Tibial nerve (tissue), 4 donors: ENCODE measurements at regions not wholly inside any gene's neighbourhood (a gene's known extent, or its start where the extent isn't known, plus 50 kb on each side); places are given as distances from the start of the nearest gene placed in this dataset.

Source experiments
- EP300 ChIP-seq, 2 donors: sonication (generic); formaldehyde crosslinking; IDR thresholded peaks; one replicate each; pipeline ENCODE4 v1.6.1; 2017; ENCODE audit warnings: antibody characterized with exemption in 2 of 2, mild to moderate bottlenecking in 1 of 2
- POLR2A ChIP-seq, 2 donors: fragments of 450-650 bp; IDR thresholded peaks; one replicate each; pipeline ENCODE4 v1.6.1; 2017; ENCODE audit warnings: antibody characterized with exemption in 2 of 2, mild to moderate bottlenecking in 2 of 2, moderate library complexity in 2 of 2
- TF ChIP-seq, protein P1 (sequence below), 5 experiments: fragments of 200-600 bp in 3 of 5; fragments of 450-650 bp in 2 of 5; sonication (generic) in 3 of 5; IDR thresholded peaks; one replicate each; pipeline ENCODE4 v1.5.1; 2016 to 2019; ENCODE audit warnings: antibody characterized with exemption in 5 of 5, mild to moderate bottlenecking in 3 of 5, moderate library complexity in 2 of 5

DNA sequence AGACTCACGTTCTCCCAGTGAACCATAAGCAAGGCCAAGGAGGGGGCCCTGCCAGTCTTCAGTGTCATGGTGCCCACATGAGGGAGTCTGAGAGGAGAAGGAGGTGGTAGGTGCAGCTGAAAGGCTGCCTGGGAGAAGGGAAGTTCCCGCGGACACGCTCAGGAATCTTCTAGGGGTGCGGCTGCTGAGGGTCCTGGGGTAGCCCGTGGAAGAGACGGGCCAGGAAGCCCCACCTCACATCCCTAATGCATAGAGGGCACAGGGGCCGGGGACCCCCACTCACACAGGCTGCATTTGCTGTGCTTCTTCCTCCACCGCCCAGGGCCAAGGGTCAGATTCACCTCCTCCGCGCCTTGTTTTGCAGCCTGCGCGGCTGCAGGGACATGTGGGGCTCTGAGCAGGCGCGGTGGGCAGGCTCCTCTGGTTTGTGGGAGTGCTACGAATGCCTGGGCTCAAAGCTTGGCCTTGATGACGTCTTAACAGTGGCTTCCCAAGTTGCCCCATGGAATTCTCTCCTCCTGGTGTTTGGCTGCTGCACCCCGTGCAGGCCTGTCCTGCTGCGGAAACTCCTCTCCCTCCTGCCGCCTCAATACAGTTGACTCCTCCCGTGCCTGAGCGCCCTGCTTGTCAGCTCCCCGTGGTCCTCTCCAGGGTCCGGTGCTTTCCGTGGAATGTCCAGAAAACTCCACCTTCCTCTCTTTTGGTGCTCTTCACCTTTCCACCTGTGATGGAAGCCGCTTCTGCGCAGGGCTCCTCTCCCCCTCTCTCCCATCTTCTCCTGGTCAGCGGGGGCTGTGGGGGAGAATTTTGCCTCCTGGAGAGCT lies 95.7 kb downstream of the VAPA start:
- TF ChIP-seq, protein P1, sequence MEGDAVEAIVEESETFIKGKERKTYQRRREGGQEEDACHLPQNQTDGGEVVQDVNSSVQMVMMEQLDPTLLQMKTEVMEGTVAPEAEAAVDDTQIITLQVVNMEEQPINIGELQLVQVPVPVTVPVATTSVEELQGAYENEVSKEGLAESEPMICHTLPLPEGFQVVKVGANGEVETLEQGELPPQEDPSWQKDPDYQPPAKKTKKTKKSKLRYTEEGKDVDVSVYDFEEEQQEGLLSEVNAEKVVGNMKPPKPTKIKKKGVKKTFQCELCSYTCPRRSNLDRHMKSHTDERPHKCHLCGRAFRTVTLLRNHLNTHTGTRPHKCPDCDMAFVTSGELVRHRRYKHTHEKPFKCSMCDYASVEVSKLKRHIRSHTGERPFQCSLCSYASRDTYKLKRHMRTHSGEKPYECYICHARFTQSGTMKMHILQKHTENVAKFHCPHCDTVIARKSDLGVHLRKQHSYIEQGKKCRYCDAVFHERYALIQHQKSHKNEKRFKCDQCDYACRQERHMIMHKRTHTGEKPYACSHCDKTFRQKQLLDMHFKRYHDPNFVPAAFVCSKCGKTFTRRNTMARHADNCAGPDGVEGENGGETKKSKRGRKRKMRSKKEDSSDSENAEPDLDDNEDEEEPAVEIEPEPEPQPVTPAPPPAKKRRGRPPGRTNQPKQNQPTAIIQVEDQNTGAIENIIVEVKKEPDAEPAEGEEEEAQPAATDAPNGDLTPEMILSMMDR (IDR thresholded peaks at IDR 0.05) = no peak
- TF ChIP-seq POLR2A (IDR thresholded peaks at IDR 0.05) (no peak), EP300 (IDR thresholded peaks at IDR 0.05) (no peak)
